DND-41 (cell line): ENCODE measurements at regions not wholly inside any gene's neighbourhood (a gene's known extent, or its start where the extent isn't known, plus 50 kb on each side); places are given as distances from the start of the nearest gene placed in this dataset.

ENCODE experiments used
- ATAC-seq: fragments of 200-7000 bp; cut with Tn5 transposase; 3 replicates; pipeline ENCODE4 v1.9.1; 2021; ENCODE audit warnings: low read depth; ENCODE audit not compliant: insufficient read depth
- DNase-seq: peaks from one replicate; pipeline ENCODE4 v3.0.0-alpha.2; 2020
- H2AFZ ChIP-seq: 2 replicates; pipeline ENCODE4 v1.6.0; 2012; ENCODE audit warnings: low read depth, low read length
- H3K27ac ChIP-seq: 2 replicates; pipeline ENCODE4 v1.5.1; 2012; ENCODE audit warnings: low read length, inconsistent platforms
- H3K27me3 ChIP-seq: fragments of 200-600 bp; sonication (generic); 2 replicates; pipeline ENCODE4 v1.6.0; 2012; ENCODE audit warnings: low read length, mild to moderate bottlenecking, inconsistent platforms; ENCODE audit not compliant: insufficient read depth, poor library complexity
- H3K36me3 ChIP-seq: 2 replicates; pipeline ENCODE4 v1.5.1; 2012; ENCODE audit warnings: low read length, inconsistent platforms; ENCODE audit not compliant: insufficient read depth
- H3K4me1 ChIP-seq: 2 replicates; pipeline ENCODE4 v1.5.1; 2012; ENCODE audit warnings: mild to moderate bottlenecking, low read length; ENCODE audit not compliant: insufficient read depth
- H3K4me2 ChIP-seq: 2 replicates; pipeline ENCODE4 v1.6.0; 2012; ENCODE audit warnings: mild to moderate bottlenecking, moderate library complexity, low read length, inconsistent platforms; ENCODE audit not compliant: insufficient read depth
- H3K4me3 ChIP-seq, 2 experiments: fragments of 200-600 bp in 1 of 2; shearing (Covaris generic) in 1 of 2; 2 replicates each; pipeline ENCODE4 v1.5.1; 2012 to 2016; ENCODE audit warnings: inconsistent platforms in 2 of 2, low read length in 2 of 2, mild to moderate bottlenecking in 2 of 2, low read depth in 1 of 2, moderate library complexity in 1 of 2
- H3K79me2 ChIP-seq: 2 replicates; pipeline ENCODE4 v1.6.0; 2012; ENCODE audit warnings: low read length, inconsistent platforms; ENCODE audit not compliant: insufficient read depth
- H3K9ac ChIP-seq: 2 replicates; pipeline ENCODE4 v1.6.0; 2012; ENCODE audit warnings: low read depth, mild to moderate bottlenecking, inconsistent platforms, low read length, moderate library complexity
- H3K9me3 ChIP-seq: 2 replicates; pipeline ENCODE4 v1.5.1; 2012; ENCODE audit warnings: low read length, moderate library complexity, mild to moderate bottlenecking, inconsistent platforms; ENCODE audit not compliant: insufficient read depth, severe bottlenecking
- H4K20me1 ChIP-seq: 2 replicates; pipeline ENCODE4 v1.6.0; 2012; ENCODE audit warnings: low read length; ENCODE audit not compliant: insufficient read depth
- EZH2 ChIP-seq: IDR thresholded peaks from 3 replicates; pipeline ENCODE4 v1.6.1; 2012; ENCODE audit warnings: borderline replicate concordance, low read depth, mild to moderate bottlenecking, moderate library complexity, low read length, inconsistent platforms; ENCODE audit not compliant: severe bottlenecking
- TF ChIP-seq, protein P1 (sequence below): IDR thresholded peaks from 2 replicates; pipeline ENCODE4 v1.5.1; 2012; ENCODE audit warnings: borderline replicate concordance, low read length, moderate library complexity, mild to moderate bottlenecking; ENCODE audit not compliant: poor library complexity, severe bottlenecking; ENCODE audit errors: extremely low read depth

DNA sequence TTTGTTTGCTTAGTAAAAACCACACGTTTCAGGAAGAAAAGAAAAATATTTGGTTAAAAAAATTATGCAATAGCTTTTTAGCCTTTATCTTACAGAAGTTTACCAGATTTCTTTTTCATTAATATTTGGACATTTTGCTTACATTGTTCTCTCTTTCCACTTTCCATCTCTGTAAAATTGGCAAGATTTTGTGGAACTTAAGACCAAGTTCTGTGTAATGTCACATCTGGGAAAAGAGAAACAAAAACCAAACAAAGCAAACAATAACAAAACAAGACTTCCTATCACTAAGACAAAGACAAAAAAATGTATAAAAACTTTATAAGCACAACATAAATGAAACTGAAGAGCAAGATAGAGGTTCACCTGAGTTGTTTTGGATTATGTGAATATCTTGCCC is 1392.1 kb upstream of the CELF4 start:
- Histone ChIP-seq H2AFZ (no peak overlapping the region), H3K9ac (no peak overlapping the region), H3K79me2 (no peaks in the 10 kb centered on the region), H3K36me3 (no peaks in the 10 kb centered on the region), H3K27me3 (no peaks in the 10 kb centered on the region), H3K4me2 (no peak overlapping the region), H3K27ac (no peak overlapping the region), H3K4me1 (peaks cover 25% of the 10 kb centered on the region), H3K9me3 (no peaks in the 10 kb centered on the region), H4K20me1 (no peaks in the 10 kb centered on the region), H3K4me3 (no peak overlapping the region)
- DNase-seq, result no peak
- TF ChIP-seq, protein P1, sequence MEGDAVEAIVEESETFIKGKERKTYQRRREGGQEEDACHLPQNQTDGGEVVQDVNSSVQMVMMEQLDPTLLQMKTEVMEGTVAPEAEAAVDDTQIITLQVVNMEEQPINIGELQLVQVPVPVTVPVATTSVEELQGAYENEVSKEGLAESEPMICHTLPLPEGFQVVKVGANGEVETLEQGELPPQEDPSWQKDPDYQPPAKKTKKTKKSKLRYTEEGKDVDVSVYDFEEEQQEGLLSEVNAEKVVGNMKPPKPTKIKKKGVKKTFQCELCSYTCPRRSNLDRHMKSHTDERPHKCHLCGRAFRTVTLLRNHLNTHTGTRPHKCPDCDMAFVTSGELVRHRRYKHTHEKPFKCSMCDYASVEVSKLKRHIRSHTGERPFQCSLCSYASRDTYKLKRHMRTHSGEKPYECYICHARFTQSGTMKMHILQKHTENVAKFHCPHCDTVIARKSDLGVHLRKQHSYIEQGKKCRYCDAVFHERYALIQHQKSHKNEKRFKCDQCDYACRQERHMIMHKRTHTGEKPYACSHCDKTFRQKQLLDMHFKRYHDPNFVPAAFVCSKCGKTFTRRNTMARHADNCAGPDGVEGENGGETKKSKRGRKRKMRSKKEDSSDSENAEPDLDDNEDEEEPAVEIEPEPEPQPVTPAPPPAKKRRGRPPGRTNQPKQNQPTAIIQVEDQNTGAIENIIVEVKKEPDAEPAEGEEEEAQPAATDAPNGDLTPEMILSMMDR, result no peak
- TF ChIP-seq EZH2, result no peak
- ATAC-seq, result no peak

- TF ChIP-seq, protein P1, result no peak
- TF ChIP-seq EZH2, result no peak
- no peak overlapping the region for H3K27ac ChIP-seq
- H2AFZ ChIP-seq, result no peak overlapping the region
- H3K4me2 ChIP-seq, result no peak overlapping the region
- no peak overlapping the region for H3K4me3 ChIP-seq
- ATAC-seq (no peak), DNase-seq (no peak)
- H3K4me1 ChIP-seq, result peaks cover 12% of the 10 kb centered on the region
- H3K9ac ChIP-seq, result no peak overlapping the region
- H3K36me3 ChIP-seq, result no peaks in the 10 kb centered on the region
- no peaks in the 10 kb centered on the region for H3K79me2 ChIP-seq
- H3K9me3 ChIP-seq, result no peaks in the 10 kb centered on the region
- no peaks in the 10 kb centered on the region for H4K20me1 ChIP-seq
- no peaks in the 10 kb centered on the region for H3K27me3 ChIP-seq
Observed at GRCh38 chr18:38956068-38956467, 1390.5 kb upstream of the CELF4 start.

DNA sequence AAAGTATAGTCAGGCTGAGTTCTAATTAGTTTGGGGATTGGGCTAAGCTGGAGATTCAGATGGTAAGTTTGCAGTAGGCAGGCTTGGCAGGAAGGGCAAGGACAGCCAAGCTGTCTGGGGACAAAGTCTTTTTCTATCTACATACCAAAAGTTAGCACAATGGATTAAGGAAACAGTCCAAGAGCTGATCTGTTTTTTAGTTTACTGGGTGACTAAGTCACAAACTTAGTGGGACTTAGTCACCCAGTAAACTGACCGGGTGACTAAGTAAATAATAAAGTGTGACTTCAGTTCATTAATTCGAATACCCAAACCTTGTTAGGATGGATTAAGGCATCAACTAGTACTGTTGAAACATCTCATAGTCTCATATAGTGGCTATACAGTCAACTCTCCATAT is 1386.0 kb upstream of the CELF4 start:
- H4K20me1 ChIP-seq, result no peaks in the 10 kb centered on the region
- ATAC-seq (no peak), DNase-seq (no peak)
- TF ChIP-seq, protein P1, result no peak
- TF ChIP-seq EZH2, result no peak
- no peak overlapping the region for H2AFZ ChIP-seq
- peaks cover 12% of the 10 kb centered on the region for H3K4me1 ChIP-seq
- H3K9ac ChIP-seq, result no peak overlapping the region
- H3K27ac ChIP-seq, result no peak overlapping the region
- H3K9me3 ChIP-seq, result no peaks in the 10 kb centered on the region
- H3K79me2 ChIP-seq, result no peaks in the 10 kb centered on the region
- H3K27me3 ChIP-seq, result no peaks in the 10 kb centered on the region
- H3K36me3 ChIP-seq, result no peaks in the 10 kb centered on the region
- H3K4me3 ChIP-seq, result no peak overlapping the region
- H3K4me2 ChIP-seq, result no peak overlapping the region

DNA sequence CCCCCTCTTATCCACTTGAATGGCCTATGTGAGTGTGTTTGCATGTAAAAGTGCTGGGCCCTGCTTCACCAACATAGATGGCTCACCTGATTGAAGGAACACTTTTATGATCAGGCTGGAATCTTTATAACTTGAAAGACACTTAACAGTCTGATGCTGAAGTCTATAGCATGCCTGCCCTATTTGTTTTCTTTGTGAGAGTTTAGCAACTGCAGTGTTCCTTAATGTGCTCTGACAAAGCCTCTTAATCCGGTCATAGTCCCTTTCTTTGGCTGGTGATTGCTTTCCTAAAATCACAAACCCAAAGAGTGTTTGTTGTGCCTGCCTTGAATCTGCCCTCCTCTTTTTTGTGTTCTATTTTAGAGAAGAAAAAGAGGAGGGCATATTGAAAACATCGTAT is 1382.8 kb upstream of the CELF4 start:
- no peak for ATAC-seq
- TF ChIP-seq, protein P1, result no peak
- no peak for TF ChIP-seq EZH2
- Histone ChIP-seq H3K9me3 (no peaks in the 10 kb centered on the region), H3K79me2 (no peaks in the 10 kb centered on the region), H3K4me1 (peaks cover under 1% of the 10 kb centered on the region), H3K36me3 (no peaks in the 10 kb centered on the region), H3K27ac (no peak overlapping the region), H3K4me3 (no peak overlapping the region), H3K9ac (no peak overlapping the region), H4K20me1 (no peaks in the 10 kb centered on the region), H2AFZ (no peak overlapping the region), H3K4me2 (no peak overlapping the region), H3K27me3 (no peaks in the 10 kb centered on the region)
- no peak for DNase-seq
